Small intestine (tissue), 7 donors: ENCODE measurements at regions not wholly inside any gene's neighbourhood (a gene's known extent, or its start where the extent isn't known, plus 50 kb on each side); places are given as distances from the start of the nearest gene placed in this dataset.

Source experiments
- DNase-seq, 2 donors: peaks; one replicate each; pipeline versions ENCODE4 v3.0.0 to v3.0.0-alpha.2; 2013
- FAIRE-seq: peaks from 2 replicates; lab custom pipeline; 2012; peaks lifted over from hg19 to GRCh38; lab: Jason Lieb, UNC
- H3K27ac ChIP-seq, 3 donors: one replicate each; pipeline ENCODE4 v1.5.1; 2013; ENCODE audit warnings: low read length in 2 of 3, mild to moderate bottlenecking in 2 of 3, control low read depth in 1 of 3, inconsistent platforms in 1 of 3, low read depth in 1 of 3, moderate library complexity in 1 of 3
- H3K27me3 ChIP-seq, 3 donors: one replicate each; pipeline ENCODE4 v1.6.1; 2013; ENCODE audit warnings: low read length in 3 of 3, inconsistent platforms in 1 of 3; ENCODE audit not compliant: control insufficient read depth in 3 of 3, insufficient read depth in 3 of 3
- H3K36me3 ChIP-seq, 3 donors: one replicate each; pipeline ENCODE4 v1.6.1; 2013; ENCODE audit warnings: low read length in 3 of 3, inconsistent platforms in 1 of 3, low read depth in 1 of 3, mild to moderate bottlenecking in 1 of 3, moderate library complexity in 1 of 3; ENCODE audit not compliant: control insufficient read depth in 3 of 3, insufficient read depth in 2 of 3
- H3K4me1 ChIP-seq, 3 donors: one replicate each; pipeline ENCODE4 v1.6.1; 2013; ENCODE audit warnings: low read length in 2 of 3, inconsistent platforms in 1 of 3, low read depth in 1 of 3, mild to moderate bottlenecking in 1 of 3, moderate library complexity in 1 of 3; ENCODE audit not compliant: control insufficient read depth in 3 of 3, insufficient read depth in 2 of 3
- H3K4me3 ChIP-seq, 3 donors: one replicate each; pipeline ENCODE4 v1.5.1; 2013; ENCODE audit warnings: low read length in 3 of 3, control low read depth in 1 of 3, inconsistent platforms in 1 of 3, low read depth in 1 of 3, mild to moderate bottlenecking in 1 of 3, moderate library complexity in 1 of 3
- H3K9me3 ChIP-seq, 2 donors: one replicate each; pipeline ENCODE4 v1.6.1; 2013; ENCODE audit warnings: low read depth in 1 of 2, low read length in 1 of 2; ENCODE audit not compliant: control insufficient read depth in 2 of 2, insufficient read depth in 1 of 2
- WGBS, 3 donors: extraction: QIAGEN DNeasy Blood & Tissue Kit; methylation state at CpG; one replicate each; pipeline ENCODE4 v1.1.7; 2013; 5-methylcytosine and 5-hydroxymethylcytosine counted together
- donor health status: healthy with polysubstance abuse.
- donor health status: control.
- donor health status: control.
- donor health status: Bipolar disorder and iron deficiency.
- donor health status: healthy.

DNA sequence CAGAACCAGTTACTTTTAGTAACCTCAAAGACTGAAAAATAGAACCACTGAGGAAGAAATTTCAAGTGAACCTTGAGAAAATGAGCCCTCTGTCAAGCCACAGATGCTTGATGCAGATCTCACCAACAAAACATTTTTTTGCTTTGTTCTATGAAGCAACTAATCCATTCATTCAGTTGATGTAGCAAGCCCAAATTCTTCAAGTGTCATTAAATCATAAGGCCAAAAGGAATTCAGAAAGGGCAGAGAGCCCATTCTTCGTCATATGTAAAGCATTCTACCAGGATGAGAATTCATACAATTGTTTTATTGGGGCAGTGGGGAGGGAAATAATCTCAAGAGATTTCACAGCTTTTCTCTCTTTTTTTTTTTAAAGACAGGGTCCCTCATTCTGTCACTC is 218.0 kb upstream of the RGS6 start:
- no peak overlapping the region for H3K27ac ChIP-seq
- no peaks in the 10 kb centered on the region for H3K9me3 ChIP-seq
- H3K4me1 ChIP-seq = peaks cover 0 to 3% (median 0%) of the 10 kb centered on the region in 3 donors
- peaks cover 5 to 15% (median 11%) of the 10 kb centered on the region in 3 donors for H3K36me3 ChIP-seq
- no peak overlapping the region for H3K4me3 ChIP-seq
- FAIRE-seq (no peak), DNase-seq (no peak)
- H3K27me3 ChIP-seq = no peaks in the 10 kb centered on the region
- 87 to 100% (median 92%) methylated on average over 1 of the region's 1 CpG for WGBS, 3 donors

DNA sequence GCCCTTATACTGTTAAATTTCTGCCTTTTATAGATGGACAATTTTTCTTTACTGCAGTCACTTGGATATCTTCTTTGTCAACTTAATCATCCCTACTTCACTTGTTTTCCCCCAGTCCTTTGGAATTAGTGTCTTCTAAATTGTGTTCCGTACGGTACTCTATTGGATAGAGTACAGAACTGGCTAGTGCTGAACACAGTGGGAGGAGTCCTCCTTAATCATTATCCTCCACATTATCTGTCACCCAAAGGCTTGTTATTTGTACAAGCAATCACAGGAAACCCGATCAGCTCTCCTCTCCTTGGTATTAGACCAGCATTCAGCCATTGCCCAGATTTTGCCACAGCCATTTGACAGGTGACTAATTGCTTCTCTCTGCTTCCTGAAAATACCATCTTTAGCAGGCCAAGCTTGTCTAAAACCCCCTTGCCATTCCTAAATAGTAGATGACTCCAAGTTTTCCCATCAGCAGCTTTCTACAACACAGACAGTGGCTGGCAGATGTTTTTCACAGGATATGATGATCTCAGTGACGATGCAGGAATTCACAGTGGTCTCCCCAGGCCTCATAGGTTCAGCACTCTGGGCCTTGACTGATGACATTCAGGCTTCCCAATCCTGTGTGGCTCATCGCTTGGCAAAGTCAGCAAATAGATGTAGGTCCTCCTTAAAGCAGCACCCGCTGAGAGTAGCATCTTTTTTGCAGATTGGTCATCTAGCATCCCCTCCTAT is 216.0 kb upstream of the RGS6 start:
- H3K27me3 ChIP-seq = no peaks in the 10 kb centered on the region
- 89 to 90% (median 89%) methylated on average over 6 of the region's 6 CpGs for WGBS, 3 donors
- peaks cover 0 to 3% of the 10 kb centered on the region in 2 donors for H3K9me3 ChIP-seq
- H3K4me3 ChIP-seq = no peak overlapping the region
- peaks cover 0 to 3% (median 0%) of the 10 kb centered on the region in 3 donors for H3K4me1 ChIP-seq
- FAIRE-seq (no peak), DNase-seq (no peak)
- H3K36me3 ChIP-seq = peaks cover 2 to 13% (median 3%) of the 10 kb centered on the region in 3 donors
- no peak overlapping the region for H3K27ac ChIP-seq

DNA sequence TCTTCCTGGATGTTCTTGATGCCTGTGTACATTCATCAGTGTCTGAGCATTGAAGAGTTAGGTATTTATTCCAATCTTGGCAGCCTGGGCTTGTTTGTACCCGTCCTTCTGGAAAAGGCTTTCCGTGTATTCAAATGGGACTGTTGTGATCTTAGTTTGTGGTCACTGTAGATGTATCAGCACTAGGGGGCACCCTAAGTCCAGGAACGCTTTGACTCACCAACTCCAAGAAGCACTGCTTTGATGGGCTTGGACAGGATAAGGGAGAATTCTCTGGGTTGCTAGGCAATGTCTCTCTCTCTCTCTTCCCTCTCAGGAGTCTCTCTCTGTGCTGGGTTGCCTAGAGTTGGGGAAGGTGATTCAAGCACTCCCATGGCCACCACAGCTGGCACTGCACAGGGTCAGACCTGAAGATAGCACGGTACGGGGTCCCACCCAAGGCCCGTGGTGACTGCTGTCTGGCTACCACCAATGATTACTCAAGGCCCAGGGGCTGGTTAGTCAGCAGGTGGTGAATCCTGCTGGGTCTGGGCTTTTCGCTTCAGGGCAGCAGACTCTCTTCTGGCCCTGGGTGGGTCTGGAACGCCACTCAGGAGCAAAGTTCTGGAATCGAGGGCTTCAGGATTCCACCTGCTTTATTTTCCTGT is 211.1 kb upstream of the RGS6 start:
- WGBS, 3 donors = 90 to 92% (median 90%) methylated on average over 9 of the region's 9 CpGs
- FAIRE-seq = no peak
- Histone ChIP-seq H3K9me3 (peaks cover 0 to 3% of the 10 kb centered on the region in 2 donors), H3K4me3 (no peak overlapping the region), H3K27ac (no peak overlapping the region), H3K27me3 (no peaks in the 10 kb centered on the region), H3K36me3 (peaks cover 7 to 35% (median 8%) of the 10 kb centered on the region in 3 donors), H3K4me1 (no peaks in the 10 kb centered on the region)
- peak; percentile 42 to 53 for DNase-seq

DNA sequence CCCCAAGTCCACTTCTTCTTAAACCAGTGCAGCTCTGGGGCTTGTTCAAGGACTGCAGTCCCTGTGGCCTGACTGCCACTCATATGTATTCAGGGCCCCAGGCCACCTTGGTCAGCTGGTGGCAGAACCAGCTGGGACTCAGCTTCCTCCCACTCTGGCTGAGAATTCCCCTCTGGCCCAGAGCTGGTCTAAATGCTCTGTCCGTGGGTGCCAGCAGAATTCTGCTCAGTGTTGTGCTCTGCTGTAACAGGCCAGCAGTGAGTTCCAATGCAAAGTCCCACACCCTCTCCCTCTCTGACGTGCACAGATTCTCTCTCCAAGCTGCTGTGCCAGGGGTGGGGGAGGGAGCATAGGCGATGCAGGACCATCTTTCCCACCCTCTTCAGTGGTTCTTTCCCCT is 210.4 kb upstream of the RGS6 start:
- FAIRE-seq (no peak), DNase-seq (no peak)
- 79 to 90% (median 89%) methylated on average over 3 of the region's 3 CpGs for WGBS, 3 donors

DNA sequence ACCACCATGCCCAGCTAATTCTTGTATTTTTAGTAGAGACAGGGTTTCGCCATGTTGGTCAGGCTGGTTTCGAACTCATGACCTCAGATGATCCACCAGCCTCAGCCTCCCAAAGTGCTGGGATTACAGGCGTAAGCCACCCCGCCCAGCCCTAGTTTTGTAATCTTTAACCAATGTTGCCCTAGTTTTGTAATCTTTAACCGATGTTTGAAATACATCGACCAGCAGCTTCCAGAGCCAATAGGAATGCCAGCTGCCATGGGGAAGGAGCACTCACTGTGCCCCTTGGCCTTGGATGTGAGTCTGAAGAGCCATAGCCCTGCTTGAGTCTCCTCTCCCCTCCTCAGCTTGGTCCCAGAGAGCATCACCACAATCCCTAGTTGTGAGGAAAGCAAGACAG is 209.3 kb upstream of the RGS6 start:
- Histone ChIP-seq H3K27me3 (no peaks in the 10 kb centered on the region), H3K36me3 (peaks cover 8 to 37% (median 10%) of the 10 kb centered on the region in 3 donors), H3K4me1 (no peaks in the 10 kb centered on the region), H3K9me3 (peaks cover 0 to 3% of the 10 kb centered on the region in 2 donors), H3K27ac (no peak overlapping the region), H3K4me3 (no peak overlapping the region)
- FAIRE-seq = no peak
- peak in 1 of 2 donors; percentile 6 for DNase-seq
- WGBS, 3 donors = 72 to 86% (median 73%) methylated on average over 6 of the region's 6 CpGs

More for the DNA sequence above, 210.4 kb upstream of the RGS6 start:
- H3K4me3 ChIP-seq = no peak overlapping the region
- H3K36me3 ChIP-seq = peaks cover 8 to 33% (median 10%) of the 10 kb centered on the region in 3 donors
- H3K27me3 ChIP-seq = no peaks in the 10 kb centered on the region
- H3K4me1 ChIP-seq = no peaks in the 10 kb centered on the region
- H3K9me3 ChIP-seq = peaks cover 0 to 3% of the 10 kb centered on the region in 2 donors
- H3K27ac ChIP-seq = no peak overlapping the region

DNA sequence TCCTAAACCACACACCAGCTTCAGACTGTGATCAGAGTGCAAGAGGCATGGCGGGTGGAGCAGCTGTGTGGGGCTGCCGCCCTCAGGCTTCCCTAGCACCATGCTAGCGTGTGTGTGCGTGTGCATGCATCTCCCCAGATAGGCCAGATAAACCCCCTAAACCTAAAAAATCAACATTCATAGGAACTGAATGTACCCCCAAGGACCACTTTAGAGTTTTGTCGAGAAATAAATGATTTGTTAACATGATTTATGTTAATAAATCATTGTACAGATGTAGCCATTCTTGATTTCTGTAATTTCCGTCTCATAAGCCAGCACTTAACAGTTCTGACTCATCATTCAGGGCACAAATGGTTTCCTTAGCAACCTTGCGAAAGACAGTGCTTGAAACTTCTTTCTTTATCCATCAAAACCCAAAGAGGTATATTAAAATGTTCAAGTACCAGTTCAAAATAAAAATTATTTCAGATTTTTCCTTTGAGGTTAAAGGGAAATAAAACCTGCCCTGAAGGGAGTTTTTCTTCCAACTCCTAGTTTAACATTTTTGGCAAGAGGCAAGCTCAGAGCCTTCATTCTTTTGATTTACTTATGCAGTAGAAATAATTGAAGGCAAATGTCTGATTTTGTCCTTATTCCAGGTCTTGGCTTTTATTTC is 206.2 kb upstream of the RGS6 start:
- FAIRE-seq (no peak), DNase-seq (no peak)
- H3K27ac ChIP-seq = no peak overlapping the region
- no peaks in the 10 kb centered on the region for H3K9me3 ChIP-seq
- 85 to 90% (median 86%) methylated on average over 7 of the region's 7 CpGs for WGBS, 3 donors
- no peaks in the 10 kb centered on the region for H3K27me3 ChIP-seq
- no peaks in the 10 kb centered on the region for H3K4me1 ChIP-seq
- peaks cover 9 to 38% (median 26%) of the 10 kb centered on the region in 3 donors for H3K36me3 ChIP-seq
- no peak overlapping the region for H3K4me3 ChIP-seq

DNA sequence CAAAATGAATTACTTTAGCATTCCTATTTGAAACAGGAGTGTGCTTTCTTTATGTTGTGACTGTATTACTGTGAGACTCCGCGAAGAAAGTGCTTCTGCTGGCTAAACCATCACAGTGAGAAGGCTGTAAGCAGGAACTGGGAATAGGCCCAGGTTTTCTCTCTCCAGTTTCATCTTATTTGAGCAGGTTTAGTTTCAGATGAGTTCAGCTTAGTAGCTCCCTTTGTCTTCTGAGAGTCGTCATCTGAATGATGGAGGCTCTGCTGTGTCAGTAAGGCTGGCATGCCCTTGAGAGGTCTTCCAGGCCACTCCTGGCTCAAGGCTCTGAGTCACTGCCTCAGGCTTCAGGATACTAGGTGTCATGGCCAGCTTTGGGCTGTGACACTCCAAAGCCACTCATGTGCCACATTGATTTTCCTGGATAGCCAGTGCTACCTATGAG is 205.6 kb upstream of the RGS6 start:
- Histone ChIP-seq H3K36me3 (peaks cover 9 to 38% (median 29%) of the 10 kb centered on the region in 3 donors), H3K27ac (no peak overlapping the region), H3K4me3 (no peak overlapping the region), H3K9me3 (no peaks in the 10 kb centered on the region), H3K4me1 (no peaks in the 10 kb centered on the region), H3K27me3 (no peaks in the 10 kb centered on the region)
- 92 to 96% (median 93%) methylated on average over 3 of the region's 3 CpGs for WGBS, 3 donors
- FAIRE-seq (no peak), DNase-seq (no peak)

DNA sequence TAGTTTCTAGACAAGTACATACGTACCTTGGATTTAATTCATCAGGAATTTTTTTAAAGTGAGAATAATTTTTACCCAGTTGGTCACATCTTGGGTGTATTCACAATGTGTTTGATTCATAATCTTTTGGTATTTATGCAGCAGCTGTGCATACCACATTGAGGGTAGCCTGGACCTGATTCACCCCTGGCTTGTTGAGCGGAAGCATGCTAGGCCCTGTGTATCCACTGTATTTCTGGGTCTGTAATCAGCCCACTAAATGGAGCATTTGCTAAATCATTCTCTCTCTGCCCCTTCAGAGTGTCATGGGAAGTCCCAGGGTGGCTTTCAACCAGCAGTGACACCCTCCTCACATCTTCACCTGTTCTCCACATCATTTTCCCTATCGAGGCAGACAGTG is 203.8 kb upstream of the RGS6 start:
- H3K27ac ChIP-seq = no peak overlapping the region
- H3K27me3 ChIP-seq = no peaks in the 10 kb centered on the region
- H3K36me3 ChIP-seq = peaks cover 9 to 39% (median 29%) of the 10 kb centered on the region in 3 donors
- H3K4me1 ChIP-seq = no peaks in the 10 kb centered on the region
- FAIRE-seq (no peak), DNase-seq (no peak)
- 91 to 98% (median 93%) methylated on average over 3 of the region's 3 CpGs for WGBS, 3 donors
- no peaks in the 10 kb centered on the region for H3K9me3 ChIP-seq
- no peak overlapping the region for H3K4me3 ChIP-seq
